Fibroblast of the aortic adventitia (primary cell): ENCODE measurements at regions not wholly inside any gene's neighbourhood (a gene's known extent, or its start where the extent isn't known, plus 50 kb on each side); places are given as distances from the start of the nearest gene placed in this dataset.

Experiments used
- DNase-seq: peaks from one replicate; pipeline ENCODE4 v3.0.0-alpha.2; 2010; ENCODE audit warnings: low read depth
- H3K4me3 ChIP-seq: 2 replicates; pipeline ENCODE4 v1.5.1; 2011; ENCODE audit warnings: low read depth, mild to moderate bottlenecking, control low read depth, low read length, moderate library complexity
- CTCF ChIP-seq: IDR thresholded peaks from 2 replicates; pipeline ENCODE4 v1.5.1; 2011; ENCODE audit warnings: mild to moderate bottlenecking, low read length, control low read depth, inconsistent platforms; ENCODE audit not compliant: insufficient read depth

- no peak overlapping the region for H3K4me3 ChIP-seq
- no peak for TF ChIP-seq CTCF
- DNase-seq, result no peak
Measured at GRCh38 chrX:39582091-39582490, 515.7 kb downstream of the BCOR start.

- no peak for TF ChIP-seq CTCF
- H3K4me3 ChIP-seq, result no peak overlapping the region
- no peak for DNase-seq
Measured at GRCh38 chrX:39582976-39583375, 514.8 kb downstream of the BCOR start.

- no peak for DNase-seq
- TF ChIP-seq CTCF, result no peak
- H3K4me3 ChIP-seq, result no peak overlapping the region
Measured at GRCh38 chrX:39585808-39586207, 511.9 kb downstream of the BCOR start.

GRCh38 chrX:39586359-39586758 lies 511.4 kb downstream of the BCOR start:
- no peak for DNase-seq
- no peak overlapping the region for H3K4me3 ChIP-seq
- TF ChIP-seq CTCF, result no peak

- TF ChIP-seq CTCF, result no peak
- H3K4me3 ChIP-seq, result no peak overlapping the region
- DNase-seq, result no peak
Measured at GRCh38 chrX:39591099-39591498, 506.7 kb downstream of the BCOR start.

GRCh38 chrX:39592776-39593175 lies 505.0 kb downstream of the BCOR start:
- DNase-seq, result peak; percentile 22
- no peak overlapping the region for H3K4me3 ChIP-seq
- no peak for TF ChIP-seq CTCF

- TF ChIP-seq CTCF, result no peak
- no peak for DNase-seq
- no peak overlapping the region for H3K4me3 ChIP-seq
Measured at GRCh38 chrX:39595977-39596376, 501.8 kb downstream of the BCOR start.
